Stimulated activated CD4-positive, alpha-beta T cell treated with anti-CD3 and anti-CD28 coated beads, Interleukin-4, amount 100 ng/mL, for 48 hours (primary cell): ENCODE measurements at regions not wholly inside any gene's neighbourhood (a gene's known extent, or its start where the extent isn't known, plus 50 kb on each side); places are given as distances from the start of the nearest gene placed in this dataset.

Experiments
- DNase-seq, 2 donors: peaks; one replicate each; pipeline ENCODE4 v3.0.0-alpha.2; 2020; ENCODE audit warnings: low read depth in 2 of 2

DNA sequence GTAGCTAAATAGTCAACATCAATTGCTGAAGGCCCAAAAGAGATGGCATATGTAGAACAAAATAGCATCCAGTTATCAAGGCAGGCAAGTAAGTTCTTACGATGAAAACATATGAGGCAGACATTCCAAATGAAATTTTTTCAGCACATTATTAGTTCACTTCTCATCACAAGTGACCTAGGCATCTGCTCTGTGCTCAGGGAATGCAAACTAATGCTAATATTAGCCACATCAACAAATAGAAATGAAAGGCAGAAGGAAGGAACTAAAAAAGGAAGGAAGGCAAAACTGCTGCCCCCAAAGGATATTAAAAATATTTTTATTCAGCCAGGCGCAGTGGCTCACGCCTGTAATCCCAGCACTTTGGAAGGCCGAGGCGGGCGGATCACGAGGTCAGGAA is 51.2 kb upstream of the ROCK1 start:
- no peak for DNase-seq

DNA sequence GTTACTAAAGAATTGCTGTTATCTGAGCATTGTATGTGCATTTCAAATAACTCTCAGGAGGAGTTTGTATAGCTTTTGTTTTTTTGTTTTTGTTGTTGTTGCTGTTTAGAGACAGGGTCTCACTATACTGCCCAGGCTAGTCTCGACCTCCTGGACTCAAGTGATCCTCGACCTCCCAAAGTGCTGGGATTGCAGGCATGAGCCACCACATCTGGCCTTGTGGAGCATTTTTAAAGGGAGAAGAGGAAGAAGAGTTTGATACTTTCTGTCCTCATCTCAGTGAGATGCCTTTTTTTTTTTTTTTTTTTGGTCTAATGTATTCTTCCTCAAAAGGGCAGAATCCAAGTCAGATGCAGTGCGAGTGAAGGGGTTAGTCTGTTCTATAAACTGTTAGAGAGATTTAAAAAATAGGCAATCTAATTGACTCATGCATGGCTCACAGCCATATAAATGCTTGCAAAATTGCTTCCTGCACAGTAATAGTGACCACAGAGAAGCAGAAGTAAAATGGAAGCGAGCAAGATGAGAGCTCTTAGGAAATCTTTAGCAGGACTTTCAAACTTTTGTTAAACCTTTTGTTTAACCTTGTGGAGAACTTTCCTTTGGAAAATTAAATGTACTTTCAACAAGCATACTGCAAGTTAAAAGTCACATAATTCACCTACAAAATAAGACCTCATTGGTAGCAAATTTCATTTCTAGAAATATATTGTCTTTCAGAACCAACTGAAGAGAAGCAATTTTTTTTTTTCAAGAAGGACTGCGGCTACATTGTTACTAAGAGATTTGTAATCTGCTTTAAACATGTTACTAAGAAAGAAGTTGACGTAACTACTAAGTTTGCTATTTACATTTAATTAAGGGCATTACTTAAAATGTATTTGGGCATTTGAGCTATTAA is 52.3 kb upstream of the ROCK1 start:
- DNase-seq, result no peak

DNA sequence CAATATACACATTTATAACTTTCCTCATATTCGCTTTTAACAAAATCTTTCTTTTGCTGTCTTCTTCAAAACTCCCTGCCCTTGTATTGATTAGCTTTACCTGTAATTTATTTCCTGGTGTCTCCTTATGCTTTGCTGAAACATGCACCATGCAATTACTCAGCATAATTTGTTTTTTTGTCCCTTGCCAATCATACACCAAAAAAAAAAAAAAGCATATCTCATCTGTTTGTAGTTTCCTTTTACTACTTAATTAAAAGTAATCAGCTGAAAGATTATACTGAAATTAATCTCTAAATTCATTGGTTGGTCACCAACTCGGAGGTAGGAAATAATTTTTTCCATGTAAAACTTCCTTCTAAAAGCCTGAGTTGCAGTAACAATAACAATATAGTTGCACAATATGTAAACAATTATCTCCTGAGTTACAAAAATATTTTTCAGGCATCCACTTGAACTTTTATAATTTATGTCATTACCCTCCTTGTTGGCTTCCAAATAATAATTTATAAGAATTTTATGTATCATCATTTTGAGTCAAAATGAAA is 53.0 kb upstream of the ROCK1 start:
- DNase-seq, result no peak

DNA sequence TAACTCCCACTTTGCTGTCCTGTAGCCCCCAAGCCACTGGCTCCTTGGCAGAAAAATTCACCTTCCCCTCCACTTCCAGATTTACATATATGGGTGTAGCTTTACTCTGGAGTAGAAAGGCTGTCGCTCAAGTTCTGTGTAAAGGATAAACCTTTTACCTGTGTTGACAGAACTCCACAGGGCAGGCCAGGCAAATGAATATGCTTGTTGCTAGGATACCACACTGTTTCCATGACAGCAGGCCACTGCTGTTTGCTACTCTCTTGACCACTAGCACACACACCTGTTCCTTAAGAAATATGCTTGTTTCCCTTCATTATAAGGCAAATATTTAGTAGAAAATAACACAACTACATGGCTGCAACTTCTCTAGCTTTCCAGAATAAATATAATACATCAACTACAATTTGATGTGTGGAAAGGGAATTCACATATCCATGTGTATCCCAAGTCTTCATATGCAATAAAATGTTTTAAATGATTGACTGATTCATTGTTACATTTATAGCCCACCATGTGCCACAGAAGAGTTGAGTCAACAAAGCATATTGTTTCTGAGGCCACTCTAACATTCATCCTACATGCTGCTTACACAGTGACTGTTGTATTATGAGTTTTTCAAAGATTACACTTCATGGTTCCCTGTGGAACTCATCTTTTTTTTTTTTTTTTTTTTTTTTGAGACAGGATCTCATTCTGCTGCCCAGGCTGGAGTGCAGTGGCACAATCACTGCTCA is 56.2 kb upstream of the ROCK1 start:
- no peak for DNase-seq

DNA sequence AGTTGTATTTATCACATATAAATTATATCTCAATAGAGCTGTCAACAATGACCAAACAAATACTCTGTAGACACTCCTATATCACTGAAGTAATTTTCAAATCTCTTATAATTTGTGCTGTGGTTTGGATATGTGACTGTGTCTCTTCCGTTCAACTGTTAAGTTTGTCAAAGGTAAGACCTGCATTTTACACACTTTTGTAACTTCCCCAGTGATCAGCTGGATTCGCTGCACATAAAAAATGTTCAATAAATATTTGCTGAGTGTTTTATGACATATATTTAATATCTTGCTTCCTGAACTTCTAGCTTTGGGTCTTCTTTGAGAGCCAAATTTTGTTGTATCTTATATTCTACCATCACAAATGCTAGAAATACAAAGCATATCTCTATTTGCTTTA is 57.3 kb upstream of the ROCK1 start:
- no peak for DNase-seq

DNA sequence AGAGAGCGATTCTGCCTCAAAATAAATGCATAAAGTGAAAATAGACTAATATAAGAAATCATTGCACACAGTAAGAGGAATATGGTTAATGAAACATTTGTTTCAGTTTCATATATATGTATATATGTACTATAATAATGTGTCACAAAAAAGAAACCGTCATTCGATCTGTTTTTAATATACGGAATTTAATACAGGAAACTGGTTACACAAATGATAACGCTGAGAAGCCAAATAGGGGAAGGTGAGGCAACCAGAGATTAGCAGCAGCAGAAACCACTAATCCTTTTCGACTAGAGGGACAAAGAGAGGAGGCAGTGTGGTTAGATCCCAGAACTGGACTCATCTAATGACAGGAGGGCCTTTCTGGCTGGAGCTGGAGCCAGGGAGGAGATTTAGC is 64.2 kb upstream of the GREB1L start:
- no peak for DNase-seq

DNA sequence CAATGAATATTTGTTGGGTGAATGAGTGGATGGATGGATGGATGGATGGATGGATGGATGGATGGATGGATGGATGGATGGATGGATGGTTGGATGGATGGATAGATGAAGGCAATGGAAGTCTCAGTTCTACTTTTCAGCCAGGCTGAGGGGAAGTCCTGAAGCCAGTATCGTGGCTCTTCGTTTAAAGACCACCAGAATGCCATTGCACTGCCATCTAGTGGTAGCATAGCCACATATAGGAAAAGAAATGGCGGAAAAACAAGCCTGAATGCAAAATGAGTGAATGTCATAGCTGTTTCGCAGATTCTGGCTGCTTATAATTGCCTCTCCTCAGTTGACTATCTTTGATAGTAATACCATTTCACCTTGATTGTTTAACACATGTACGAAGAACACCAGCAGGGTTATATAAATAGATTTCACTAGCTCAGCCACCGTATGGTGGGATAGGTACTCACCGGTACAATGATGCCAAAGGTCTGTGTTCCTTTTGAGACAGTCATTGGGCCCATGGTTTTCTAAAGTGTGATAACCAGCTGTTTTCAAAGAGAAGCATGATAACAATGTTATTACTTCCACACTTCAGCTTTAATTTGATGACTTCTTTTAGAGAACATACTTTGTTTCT is 62.3 kb upstream of the GREB1L start:
- DNase-seq, result peak; percentile 27 to 40

DNA sequence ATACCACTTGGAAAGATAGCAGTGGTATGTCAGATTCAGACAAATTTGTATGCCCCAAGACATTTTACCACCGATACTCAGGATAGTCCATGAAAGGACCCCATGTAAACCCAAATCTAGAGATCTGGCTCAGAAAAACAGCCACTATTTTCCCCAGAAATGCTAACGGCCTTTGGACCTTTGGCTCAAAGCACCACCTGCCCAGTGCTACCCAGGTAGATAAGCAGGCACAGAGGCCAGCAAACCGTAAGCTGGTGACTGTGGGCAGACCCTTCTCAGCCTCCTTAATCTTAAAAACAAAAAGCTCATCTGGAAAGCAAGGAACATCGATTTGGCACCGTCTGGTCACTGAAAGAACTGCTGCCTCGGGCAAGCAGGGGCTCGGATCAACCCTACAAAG is 61.4 kb upstream of the GREB1L start:
- DNase-seq, result no peak

DNA sequence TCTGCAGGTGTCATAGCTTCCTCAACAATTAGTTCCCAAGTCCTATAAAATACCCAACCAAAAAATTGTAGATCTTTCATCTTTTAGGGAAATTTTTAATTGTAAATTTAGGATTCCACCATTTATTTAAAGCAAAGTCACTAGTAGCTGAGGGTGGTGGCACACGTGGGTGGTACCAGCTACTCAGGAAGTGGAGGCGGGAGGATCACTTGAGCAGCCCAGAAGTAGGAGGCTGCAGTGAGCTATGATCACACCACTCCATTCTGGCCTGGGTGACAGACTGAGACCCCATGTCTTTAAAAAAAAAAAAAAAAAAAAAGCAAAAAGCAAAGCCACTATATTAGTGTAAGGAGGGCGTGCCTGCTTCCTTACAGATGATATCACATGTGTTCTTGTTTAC is 60.3 kb upstream of the GREB1L start:
- DNase-seq, result no peak

DNA sequence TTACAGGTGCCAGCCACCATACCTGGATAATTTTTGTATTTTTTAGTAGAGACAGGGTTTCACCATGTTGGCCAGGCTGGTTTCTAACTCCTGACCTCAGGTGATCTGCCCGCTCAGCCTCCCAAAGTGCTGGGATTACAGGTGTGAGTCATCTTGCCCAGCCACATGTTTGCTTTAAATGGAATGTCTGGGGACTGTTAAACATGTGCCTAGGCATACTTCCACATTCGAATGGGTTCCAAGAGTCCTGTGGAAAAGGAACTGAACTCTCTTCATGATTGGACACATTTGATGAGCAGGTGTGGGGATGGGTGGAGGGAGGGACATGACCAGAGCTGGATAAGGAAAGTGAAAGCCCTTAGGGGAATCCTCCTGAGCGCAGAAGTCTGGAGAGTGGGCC is 58.4 kb upstream of the GREB1L start:
- no peak for DNase-seq

DNA sequence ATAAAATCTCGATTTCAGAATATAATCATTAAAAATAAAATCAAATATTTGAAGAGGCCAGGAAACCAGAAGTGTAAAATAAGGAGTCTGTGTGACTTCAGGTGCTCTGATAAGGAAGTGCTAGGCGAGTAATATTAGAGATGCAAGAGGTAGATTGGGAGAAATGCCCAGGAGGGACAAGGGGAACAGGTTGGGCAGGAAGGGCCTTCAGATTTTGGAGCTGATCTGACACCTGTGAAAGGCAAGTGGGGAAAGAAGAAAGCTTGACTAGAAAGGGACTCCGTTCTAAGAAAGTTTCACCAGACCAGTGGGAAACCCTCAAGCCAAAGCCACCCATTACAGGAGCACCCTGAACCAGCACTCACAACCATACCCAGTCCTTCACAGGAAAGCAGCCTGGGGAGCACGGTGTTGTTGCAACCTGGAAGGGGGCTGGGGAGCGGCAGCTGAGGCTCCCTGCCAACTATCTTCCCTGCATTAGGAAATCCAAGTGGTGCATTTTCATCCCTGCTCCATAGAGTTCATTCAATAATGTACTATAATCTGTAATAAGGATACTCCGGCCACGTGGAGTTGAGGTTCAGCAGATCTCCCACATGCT is 57.5 kb upstream of the GREB1L start:
- no peak for DNase-seq

DNA sequence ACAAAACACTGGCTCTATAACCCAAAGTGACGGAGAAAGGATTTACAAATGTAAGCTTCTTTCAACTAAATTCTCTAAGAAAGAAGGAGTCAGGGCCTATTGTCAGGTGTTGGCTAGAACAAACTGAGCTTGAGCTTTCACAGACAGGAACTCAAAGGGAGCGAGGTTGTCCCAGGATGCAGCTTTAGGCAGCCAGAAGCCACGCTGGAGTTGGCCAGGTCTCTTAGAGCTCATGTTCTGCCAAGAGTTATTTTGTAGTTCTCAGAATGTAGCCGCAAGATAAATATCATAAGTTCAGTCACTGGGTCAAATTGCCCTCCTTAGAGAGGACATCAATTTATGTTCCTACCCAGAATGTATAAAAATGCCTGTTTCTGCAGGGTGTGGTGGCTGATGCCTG is 54.1 kb upstream of the GREB1L start:
- no peak for DNase-seq

DNA sequence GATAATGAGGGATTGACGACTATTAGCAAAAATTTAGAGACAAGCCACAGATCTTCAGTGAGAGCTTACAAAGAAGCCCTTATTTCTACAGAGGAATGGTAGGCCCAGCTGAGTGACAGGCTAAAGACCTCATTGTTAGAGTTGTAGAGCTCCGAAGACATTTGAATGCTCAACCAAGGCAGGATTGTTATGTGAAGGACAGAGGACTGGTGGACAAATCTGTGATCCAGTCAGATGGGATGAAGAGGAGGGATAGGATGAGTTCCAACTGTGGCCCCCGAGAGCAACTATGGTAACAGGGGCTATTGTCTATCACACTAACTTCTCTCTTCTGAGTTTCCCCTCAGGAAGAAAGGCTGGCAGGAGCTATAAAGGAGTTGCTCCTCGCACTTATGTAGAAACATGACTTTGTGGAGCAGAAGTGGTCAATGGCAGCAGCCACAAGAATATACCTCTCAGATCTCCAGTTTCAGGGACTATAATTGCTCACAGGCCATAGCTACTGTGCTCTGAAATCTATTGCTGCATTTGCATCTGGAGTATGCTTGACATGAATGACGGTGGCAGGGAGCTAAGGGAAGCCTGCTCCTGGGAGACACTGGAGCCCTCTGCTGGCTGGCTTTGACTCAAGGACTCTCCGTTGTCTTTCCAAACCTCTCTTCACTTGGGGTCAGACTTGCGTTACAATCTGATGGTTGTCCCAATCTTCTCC is 50.3 kb upstream of the GREB1L start:
- DNase-seq, result peak in 1 of 2 donors; percentile 4
